ENCODE measurements at regions not wholly inside any gene's neighbourhood (a gene's known extent, or its start where the extent isn't known, plus 50 kb on each side); places are given as distances from the start of the nearest gene placed in this dataset.

DNA sequence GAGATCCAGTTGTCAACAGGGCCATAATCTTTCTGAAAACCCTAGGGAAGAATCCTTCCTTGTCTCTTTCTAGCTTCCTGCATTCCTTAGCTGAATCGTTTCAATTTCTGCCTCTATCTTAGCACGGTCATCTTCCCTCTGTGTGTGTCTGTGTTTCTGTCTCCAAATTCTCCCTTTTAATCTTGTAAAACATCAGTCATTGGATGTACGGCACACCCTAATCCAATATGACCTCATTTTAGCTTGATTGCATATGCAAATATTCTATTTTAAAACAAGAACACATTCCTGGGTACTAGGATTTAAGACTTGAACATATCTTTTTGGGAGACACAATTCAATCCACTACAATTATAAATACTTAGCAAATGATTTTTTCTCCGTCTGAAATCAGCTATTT, 600.3 kb downstream of the GBE1 start:
- Histone ChIP-seq H2AFZ (ENCODE audit: low read depth, low read length) (no peak overlapping the region), H3K27me3 (ENCODE audit: control insufficient read depth in 2 of 2, insufficient read depth in 2 of 2, low read length in 2 of 2) (no peaks in the 10 kb centered on the region), H4K20me1 (replicated peaks; ENCODE audit: control insufficient read depth, insufficient read depth, low read length) (no peaks in the 10 kb centered on the region), H3K4me3 (no peak overlapping the region), H3K79me2 (ENCODE audit: control insufficient read depth, insufficient read depth, low read length) (no peaks in the 10 kb centered on the region), H3K9me1 (ENCODE audit: control insufficient read depth, insufficient read depth, low read length) (no peaks in the 10 kb centered on the region), H3K27ac (ENCODE audit: extremely low read depth, low read depth, low read length) (no peak overlapping the region), H3K9me3 (replicated peaks; ENCODE audit: control insufficient read depth, insufficient read depth, low read depth, low read length) (no peaks in the 10 kb centered on the region), H3K36me3 (ENCODE audit: control insufficient read depth, insufficient read depth, low read length) (no peaks in the 10 kb centered on the region), H3K4me1 (replicated peaks in 1 of 2; ENCODE audit: control insufficient read depth in 2 of 2, insufficient read depth in 2 of 2, low read length in 2 of 2) (no peaks in the 10 kb centered on the region), H3K4me2 (ENCODE audit: insufficient read depth, low read length) (no peak overlapping the region), H3K9ac (ENCODE audit: insufficient read depth in 1 of 2, low read depth in 2 of 2, low read length in 2 of 2) (no peak overlapping the region)
- FAIRE-seq (no peak), DNase-seq (ENCODE audit: extremely low read depth in 1 of 4, low spot score in 3 of 4) (no peak), ATAC-seq (no peak)
- POLR2A ChIA-PET: no interaction called here
- CTCF ChIA-PET (ENCODE audit: low intra/inter-chr PET ratio): no interaction called here
- WGBS (ENCODE audit: insufficient coverage, low coverage, missing lambda C conversion rate): 0% methylated on average over 4 of the region's 4 CpGs
- intact Hi-C loops (cut with micrococcal nuclease): no loop called here
- TF ChIP-seq CHD7 (IDR thresholded peaks at IDR 0.05; ENCODE audit: low read depth, low read length) (no peak), ZNF24 (IDR thresholded peaks at IDR 0.05) (no peak), ARHGAP35 (IDR thresholded peaks at IDR 0.05; ENCODE audit: partially characterized antibody) (no peak)
- TF ChIP-seq, protein P1, sequence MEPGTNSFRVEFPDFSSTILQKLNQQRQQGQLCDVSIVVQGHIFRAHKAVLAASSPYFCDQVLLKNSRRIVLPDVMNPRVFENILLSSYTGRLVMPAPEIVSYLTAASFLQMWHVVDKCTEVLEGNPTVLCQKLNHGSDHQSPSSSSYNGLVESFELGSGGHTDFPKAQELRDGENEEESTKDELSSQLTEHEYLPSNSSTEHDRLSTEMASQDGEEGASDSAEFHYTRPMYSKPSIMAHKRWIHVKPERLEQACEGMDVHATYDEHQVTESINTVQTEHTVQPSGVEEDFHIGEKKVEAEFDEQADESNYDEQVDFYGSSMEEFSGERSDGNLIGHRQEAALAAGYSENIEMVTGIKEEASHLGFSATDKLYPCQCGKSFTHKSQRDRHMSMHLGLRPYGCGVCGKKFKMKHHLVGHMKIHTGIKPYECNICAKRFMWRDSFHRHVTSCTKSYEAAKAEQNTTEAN (CRISPR knock-in tag; IDR thresholded peaks at IDR 0.05): no peak
- no TSS peak for BruUV-seq (replicated peaks)
- in situ Hi-C loops (cut with MboI): no loop called here

All from K562 (cell line).